ENCODE measurements at regions not wholly inside any gene's neighbourhood (a gene's known extent, or its start where the extent isn't known, plus 50 kb on each side); places are given as distances from the start of the nearest gene placed in this dataset.

DNA sequence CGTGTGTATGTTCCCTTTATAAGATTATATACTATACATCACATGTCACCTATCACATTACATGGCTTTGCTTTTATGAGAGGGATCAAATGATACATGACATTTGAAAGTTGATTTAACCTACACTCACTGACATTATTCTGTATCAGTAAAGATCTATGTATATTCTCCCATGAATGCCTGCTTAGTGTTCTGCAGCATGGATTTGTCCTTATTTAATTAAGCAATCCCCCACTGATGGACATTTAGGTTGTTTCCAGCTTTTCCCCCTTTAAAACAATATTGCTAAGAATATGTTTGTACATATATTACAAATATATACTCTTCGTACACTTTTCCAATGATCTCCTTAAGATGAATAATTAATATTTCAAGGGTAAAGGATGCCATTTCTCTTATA lies 297.4 kb downstream of the TFAP2C start:
- Histone ChIP-seq H3K27ac (no peak overlapping the region), H3K4me3 (no peak overlapping the region), H3K36me3 (no peaks in the 10 kb centered on the region), H3K9me3 (no peaks in the 10 kb centered on the region), H3K4me1 (peaks cover 6% of the 10 kb centered on the region), H3K27me3 (peaks cover 96% of the 10 kb centered on the region)
- intact Hi-C loops (cut with DNase I): no loop called here
- DNase-seq (no peak), ATAC-seq (no peak)
- TF ChIP-seq, protein P1, sequence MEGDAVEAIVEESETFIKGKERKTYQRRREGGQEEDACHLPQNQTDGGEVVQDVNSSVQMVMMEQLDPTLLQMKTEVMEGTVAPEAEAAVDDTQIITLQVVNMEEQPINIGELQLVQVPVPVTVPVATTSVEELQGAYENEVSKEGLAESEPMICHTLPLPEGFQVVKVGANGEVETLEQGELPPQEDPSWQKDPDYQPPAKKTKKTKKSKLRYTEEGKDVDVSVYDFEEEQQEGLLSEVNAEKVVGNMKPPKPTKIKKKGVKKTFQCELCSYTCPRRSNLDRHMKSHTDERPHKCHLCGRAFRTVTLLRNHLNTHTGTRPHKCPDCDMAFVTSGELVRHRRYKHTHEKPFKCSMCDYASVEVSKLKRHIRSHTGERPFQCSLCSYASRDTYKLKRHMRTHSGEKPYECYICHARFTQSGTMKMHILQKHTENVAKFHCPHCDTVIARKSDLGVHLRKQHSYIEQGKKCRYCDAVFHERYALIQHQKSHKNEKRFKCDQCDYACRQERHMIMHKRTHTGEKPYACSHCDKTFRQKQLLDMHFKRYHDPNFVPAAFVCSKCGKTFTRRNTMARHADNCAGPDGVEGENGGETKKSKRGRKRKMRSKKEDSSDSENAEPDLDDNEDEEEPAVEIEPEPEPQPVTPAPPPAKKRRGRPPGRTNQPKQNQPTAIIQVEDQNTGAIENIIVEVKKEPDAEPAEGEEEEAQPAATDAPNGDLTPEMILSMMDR (IDR thresholded peaks at IDR 0.05): no peak

DNA sequence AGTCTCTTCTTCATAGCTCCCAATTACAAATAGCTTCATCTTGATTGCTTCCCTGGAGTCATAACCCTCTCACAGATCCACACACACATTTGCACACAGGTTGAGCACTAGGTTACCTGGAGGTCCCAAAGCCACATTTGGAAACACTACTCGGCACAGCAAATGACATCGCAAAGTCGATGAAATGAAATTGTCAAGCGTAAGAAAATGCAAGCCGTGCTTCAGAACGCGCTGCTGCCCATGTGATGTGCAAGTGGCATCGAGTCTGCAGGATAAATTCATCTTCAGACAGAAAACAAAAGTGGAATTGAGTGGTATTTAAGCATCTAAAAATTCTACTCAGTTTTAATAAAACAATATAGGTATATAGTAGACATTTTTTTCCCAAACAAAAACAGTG lies 298.0 kb downstream of the TFAP2C start:
- no peaks in the 10 kb centered on the region for H3K9me3 ChIP-seq
- no peaks in the 10 kb centered on the region for H3K36me3 ChIP-seq
- TF ChIP-seq, protein P1 (IDR thresholded peaks at IDR 0.05): no peak
- peaks cover 6% of the 10 kb centered on the region for H3K4me1 ChIP-seq
- intact Hi-C loops (cut with DNase I): no loop called here
- ATAC-seq (no peak), DNase-seq (no peak)
- H3K4me3 ChIP-seq: no peak overlapping the region
- H3K27ac ChIP-seq: no peak overlapping the region
- H3K27me3 ChIP-seq: peaks cover 92% of the 10 kb centered on the region

DNA sequence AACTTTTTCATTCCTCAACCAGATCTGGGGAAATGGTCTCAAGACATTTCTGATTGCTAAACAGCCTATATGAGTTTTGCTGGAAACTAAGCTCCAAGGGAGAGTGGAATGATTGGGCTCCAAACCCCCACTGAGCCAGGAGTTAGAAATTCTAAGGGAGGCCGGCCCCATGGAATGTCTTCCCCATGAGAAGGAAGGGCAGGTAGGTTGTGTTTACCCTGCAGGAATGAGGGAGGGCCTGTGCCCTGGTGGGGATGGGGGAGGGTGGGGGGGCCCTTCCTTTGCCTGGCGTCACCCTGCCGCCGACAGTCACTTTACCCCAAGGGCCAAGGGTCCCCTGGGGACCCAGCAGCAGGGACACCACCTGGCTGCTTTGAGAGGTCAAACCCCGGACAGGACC lies 298.9 kb downstream of the TFAP2C start:
- no peak for DNase-seq
- intact Hi-C loops (cut with DNase I): no loop called here
- Histone ChIP-seq H3K9me3 (no peaks in the 10 kb centered on the region), H3K4me1 (peaks cover 6% of the 10 kb centered on the region), H3K36me3 (no peaks in the 10 kb centered on the region), H3K4me3 (no peak overlapping the region), H3K27me3 (peaks cover 84% of the 10 kb centered on the region), H3K27ac (no peak overlapping the region)
- TF ChIP-seq, protein P1 (IDR thresholded peaks at IDR 0.05): no peak
- no peak for ATAC-seq

DNA sequence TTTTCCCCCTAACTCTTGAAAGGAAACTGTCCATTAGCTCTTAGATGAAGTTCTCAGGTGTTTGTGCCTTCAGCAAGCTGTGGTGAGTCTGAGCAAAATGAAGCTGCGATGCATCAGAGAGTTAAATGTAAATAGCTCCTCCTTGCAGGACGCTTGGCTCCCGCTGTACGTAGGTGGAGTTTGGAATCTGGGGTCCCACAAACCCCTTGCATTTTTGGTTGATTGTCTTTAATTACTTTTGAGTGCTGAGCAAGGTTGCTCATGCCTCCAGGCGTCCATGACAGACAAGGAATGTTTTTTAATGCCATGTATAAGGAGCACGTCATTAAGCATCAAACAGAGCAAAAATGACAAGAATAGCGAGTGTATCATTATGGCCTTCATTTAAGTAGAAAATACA lies 300.5 kb downstream of the TFAP2C start:
- DNase-seq: no peak
- Histone ChIP-seq H3K9me3 (no peaks in the 10 kb centered on the region), H3K4me1 (peaks cover 6% of the 10 kb centered on the region), H3K27ac (no peak overlapping the region), H3K27me3 (peaks cover 69% of the 10 kb centered on the region), H3K36me3 (no peaks in the 10 kb centered on the region), H3K4me3 (no peak overlapping the region)
- TF ChIP-seq, protein P1 (IDR thresholded peaks at IDR 0.05): no peak
- ATAC-seq: no peak
- intact Hi-C loops (cut with DNase I): no loop called here

DNA sequence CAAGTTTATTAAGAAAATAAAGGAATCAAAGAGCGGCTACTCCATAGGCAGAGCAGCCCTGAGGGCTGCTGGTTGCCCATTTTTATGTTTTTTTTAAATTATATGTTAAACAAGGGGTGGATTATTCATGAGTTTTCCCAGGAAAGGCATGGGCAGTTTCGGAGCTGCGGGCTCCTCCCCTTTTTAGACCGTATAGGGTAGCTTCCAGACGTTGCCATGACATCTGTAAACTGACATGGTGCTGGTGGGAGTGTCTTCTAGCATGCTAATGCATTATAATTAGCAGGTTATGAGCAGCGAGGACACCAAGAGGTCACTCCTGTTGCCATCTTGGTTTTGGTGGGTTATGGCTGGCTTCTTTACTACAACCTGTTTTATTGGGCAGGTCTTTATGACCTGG lies 301.8 kb downstream of the TFAP2C start:
- Histone ChIP-seq H3K4me3 (no peak overlapping the region), H3K9me3 (no peaks in the 10 kb centered on the region), H3K4me1 (no peaks in the 10 kb centered on the region), H3K36me3 (no peaks in the 10 kb centered on the region), H3K27me3 (peaks cover 57% of the 10 kb centered on the region), H3K27ac (no peak overlapping the region)
- no peak for DNase-seq
- ATAC-seq: no peak
- intact Hi-C loops (cut with DNase I): no loop called here
- TF ChIP-seq, protein P1 (IDR thresholded peaks at IDR 0.05): no peak

Data from upper lobe of right lung (tissue), 1 donor.